ENCODE measurements at regions not wholly inside any gene's neighbourhood (a gene's known extent, or its start where the extent isn't known, plus 50 kb on each side); places are given as distances from the start of the nearest gene placed in this dataset.
A peak's percentile ranks its signal among the peaks of the same experiment; 100 is the strongest.

- no peak for DNase-seq (ENCODE audit: low read depth)
- Histone ChIP-seq H2AFZ (ENCODE audit: low read depth, low read length) (no peak overlapping the region), H3K4me3 (ENCODE audit: insufficient read depth, low read depth, low read length) (no peak overlapping the region), H3K79me2 (ENCODE audit: insufficient read depth, low read length) (no peaks in the 10 kb centered on the region), H3K27me3 (ENCODE audit: insufficient read depth, low read length) (no peaks in the 10 kb centered on the region), H3K4me2 (ENCODE audit: low read length) (no peak overlapping the region), H3K9ac (ENCODE audit: low read length) (no peak overlapping the region), H3K9me3 (ENCODE audit: insufficient read depth, low read depth, low read length) (no peaks in the 10 kb centered on the region), H3K4me1 (ENCODE audit: insufficient read depth, low read length) (peaks cover 40% of the 10 kb centered on the region), H4K20me1 (ENCODE audit: insufficient read depth, low read length) (no peaks in the 10 kb centered on the region), H3K36me3 (ENCODE audit: insufficient read depth, low read length) (no peaks in the 10 kb centered on the region), H3K27ac (ENCODE audit: low read depth, low read length) (no peak overlapping the region)
- H3K36me3 Mint-ChIP-seq (ENCODE audit: low read depth, unreplicated experiment), result no peaks in the 10 kb centered on the region
- H3K4me1 Mint-ChIP-seq (ENCODE audit: low read depth, unreplicated experiment), result peaks cover 30% of the 10 kb centered on the region
- no peak overlapping the region for H3K4me3 Mint-ChIP-seq (ENCODE audit: unreplicated experiment)
- no peak overlapping the region for H3K27ac Mint-ChIP-seq (ENCODE audit: unreplicated experiment)
- FAIRE-seq, result no peak
- H3K27me3 Mint-ChIP-seq (ENCODE audit: low read depth, unreplicated experiment), result peaks cover 5% of the 10 kb centered on the region
- no peaks in the 10 kb centered on the region for H3K9me3 Mint-ChIP-seq (ENCODE audit: unreplicated experiment)
- TF ChIP-seq EZH2 (IDR thresholded peaks at IDR 0.05; ENCODE audit: insufficient read depth, low read length), result no peak
- no peak for TF ChIP-seq CTCF (IDR thresholded peaks at IDR 0.05; ENCODE audit: insufficient read depth, low read depth, low read length)
Measured at GRCh38 chr13:47675871-47676270, 325.2 kb downstream of the SUCLA2 start.

GRCh38 chr13:47673009-47673850 is 327.8 kb downstream of the SUCLA2 start:
- Histone ChIP-seq H3K27me3 (ENCODE audit: insufficient read depth, low read length) (no peaks in the 10 kb centered on the region), H3K27ac (ENCODE audit: low read depth, low read length) (peak overlapping the region; percentile 37), H3K4me1 (ENCODE audit: insufficient read depth, low read length) (peaks cover 18% of the 10 kb centered on the region), H3K4me3 (ENCODE audit: insufficient read depth, low read depth, low read length) (no peak overlapping the region), H3K9me3 (ENCODE audit: insufficient read depth, low read depth, low read length) (no peaks in the 10 kb centered on the region), H3K36me3 (ENCODE audit: insufficient read depth, low read length) (no peaks in the 10 kb centered on the region), H2AFZ (ENCODE audit: low read depth, low read length) (no peak overlapping the region), H4K20me1 (ENCODE audit: insufficient read depth, low read length) (no peaks in the 10 kb centered on the region), H3K9ac (ENCODE audit: low read length) (peak overlapping the region; percentile 6), H3K79me2 (ENCODE audit: insufficient read depth, low read length) (no peaks in the 10 kb centered on the region), H3K4me2 (ENCODE audit: low read length) (peak overlapping the region; percentile 30)
- FAIRE-seq (peak; percentile 99), DNase-seq (ENCODE audit: low read depth) (peak; percentile 94)
- H3K36me3 Mint-ChIP-seq (ENCODE audit: low read depth, unreplicated experiment), result no peaks in the 10 kb centered on the region
- TF ChIP-seq EZH2 (IDR thresholded peaks at IDR 0.05; ENCODE audit: insufficient read depth, low read length), result no peak
- no peak for TF ChIP-seq CTCF (IDR thresholded peaks at IDR 0.05; ENCODE audit: insufficient read depth, low read depth, low read length)
- H3K9me3 Mint-ChIP-seq (ENCODE audit: unreplicated experiment), result no peaks in the 10 kb centered on the region
- no peak overlapping the region for H3K27ac Mint-ChIP-seq (ENCODE audit: unreplicated experiment)
- peaks cover 5% of the 10 kb centered on the region for H3K27me3 Mint-ChIP-seq (ENCODE audit: low read depth, unreplicated experiment)
- no peak overlapping the region for H3K4me3 Mint-ChIP-seq (ENCODE audit: unreplicated experiment)
- H3K4me1 Mint-ChIP-seq (ENCODE audit: low read depth, unreplicated experiment), result peaks cover 9% of the 10 kb centered on the region

All from astrocyte (in vitro differentiated cells and primary cell).